NCI-H1694 treated with DMSO at 0.1 percent for 48 hours (cell line): ENCODE measurements at regions not wholly inside any gene's neighbourhood (a gene's known extent, or its start where the extent isn't known, plus 50 kb on each side); places are given as distances from the start of the nearest gene placed in this dataset.

ENCODE experiments used
- DNase-seq: peaks from one replicate; lab custom pipeline; 2025; lab: John Stamatoyannopoulos, UW

GRCh38 chr12:127268213-127268612 is 998.8 kb upstream of the TMEM132C start:
- no peak for DNase-seq

GRCh38 chr12:127268706-127269425 is 998.1 kb upstream of the TMEM132C start:
- DNase-seq, result no peak

GRCh38 chr12:127270193-127270592 is 996.8 kb upstream of the TMEM132C start:
- no peak for DNase-seq

GRCh38 chr12:127271776-127272175 is 995.2 kb upstream of the TMEM132C start:
- DNase-seq, result no peak

GRCh38 chr12:127272864-127273263 is 994.1 kb upstream of the TMEM132C start:
- DNase-seq, result no peak

GRCh38 chr12:127273626-127274025 is 993.3 kb upstream of the TMEM132C start:
- DNase-seq, result no peak

GRCh38 chr12:127275416-127275815 is 991.6 kb upstream of the TMEM132C start:
- DNase-seq, result no peak

- no peak for DNase-seq
These were observed 989.1 kb upstream of the TMEM132C start for GRCh38 chr12:127277882-127278281.

- DNase-seq, result no peak
These were observed 988.6 kb upstream of the TMEM132C start for GRCh38 chr12:127278351-127278750.

- no peak for DNase-seq
These were observed 986.3 kb upstream of the TMEM132C start for GRCh38 chr12:127280393-127281275.

- DNase-seq, result no peak
These were observed 984.0 kb upstream of the TMEM132C start for GRCh38 chr12:127282786-127283565.

- no peak for DNase-seq
These were observed 982.9 kb upstream of the TMEM132C start for GRCh38 chr12:127284021-127284420.

GRCh38 chr12:127284870-127285431 is 982.0 kb upstream of the TMEM132C start:
- DNase-seq, result no peak

- no peak for DNase-seq
These were observed 980.7 kb upstream of the TMEM132C start for GRCh38 chr12:127286281-127286680.

- no peak for DNase-seq
These were observed 979.7 kb upstream of the TMEM132C start for GRCh38 chr12:127287256-127287655.

GRCh38 chr12:127290251-127290650 is 976.7 kb upstream of the TMEM132C start:
- DNase-seq, result no peak

- DNase-seq, result no peak
These were observed 974.2 kb upstream of the TMEM132C start for GRCh38 chr12:127292736-127293135.

- no peak for DNase-seq
These were observed 973.3 kb upstream of the TMEM132C start for GRCh38 chr12:127293507-127294310.

GRCh38 chr12:127294651-127295210 is 972.2 kb upstream of the TMEM132C start:
- no peak for DNase-seq

GRCh38 chr12:127295630-127296029 is 971.3 kb upstream of the TMEM132C start:
- no peak for DNase-seq

GRCh38 chr12:127296591-127296990 is 970.4 kb upstream of the TMEM132C start:
- DNase-seq, result no peak
